Ishikawa (cell line): ENCODE measurements at regions not wholly inside any gene's neighbourhood (a gene's known extent, or its start where the extent isn't known, plus 50 kb on each side); places are given as distances from the start of the nearest gene placed in this dataset.

Experiments used
- CEBPB ChIP-seq: IDR thresholded peaks from 2 replicates; pipeline ENCODE4 v1.6.1; 2012
- CREB1 ChIP-seq: IDR thresholded peaks from 2 replicates; pipeline ENCODE4 v1.6.1; 2012; ENCODE audit warnings: low read depth
- EGR1 ChIP-seq: IDR thresholded peaks from 2 replicates; pipeline ENCODE4 v1.6.1; 2012
- EP300 ChIP-seq: IDR thresholded peaks from 2 replicates; pipeline ENCODE4 v1.6.1; 2012; ENCODE audit warnings: borderline replicate concordance
- FOXM1 ChIP-seq: IDR thresholded peaks from 2 replicates; pipeline ENCODE4 v1.6.1; 2012; ENCODE audit warnings: low read depth, borderline replicate concordance
- NFIC ChIP-seq: IDR thresholded peaks from 2 replicates; pipeline ENCODE4 v1.6.1; 2012
- RAD21 ChIP-seq: IDR thresholded peaks from 2 replicates; pipeline ENCODE4 v1.6.1; 2012; ENCODE audit warnings: low read depth
- REST ChIP-seq: IDR thresholded peaks from 2 replicates; pipeline ENCODE4 v1.6.1; 2012; ENCODE audit warnings: low read depth, mild to moderate bottlenecking
- TAF1 ChIP-seq: IDR thresholded peaks from 2 replicates; pipeline ENCODE4 v1.6.1; 2012; ENCODE audit warnings: low read depth, mild to moderate bottlenecking
- TCF12 ChIP-seq: IDR thresholded peaks from 2 replicates; pipeline ENCODE4 v1.6.1; 2012; ENCODE audit warnings: low read depth
- TEAD4 ChIP-seq: IDR thresholded peaks from 2 replicates; pipeline ENCODE4 v1.6.1; 2012
- USF1 ChIP-seq: IDR thresholded peaks from 2 replicates; pipeline ENCODE4 v1.6.1; 2012
- YY1 ChIP-seq: IDR thresholded peaks from 2 replicates; pipeline ENCODE4 v1.6.1; 2012; ENCODE audit warnings: low read depth
- ZBTB7A ChIP-seq: IDR thresholded peaks from 2 replicates; pipeline ENCODE4 v1.6.1; 2012; ENCODE audit warnings: low read depth
- TF ChIP-seq, protein P1 (sequence below): IDR thresholded peaks from 2 replicates; pipeline ENCODE4 v1.6.1; 2012

- TF ChIP-seq USF1: no peak
- no peak for TF ChIP-seq RAD21
- TF ChIP-seq ZBTB7A: no peak
- no peak for TF ChIP-seq YY1
- TF ChIP-seq, protein P1, sequence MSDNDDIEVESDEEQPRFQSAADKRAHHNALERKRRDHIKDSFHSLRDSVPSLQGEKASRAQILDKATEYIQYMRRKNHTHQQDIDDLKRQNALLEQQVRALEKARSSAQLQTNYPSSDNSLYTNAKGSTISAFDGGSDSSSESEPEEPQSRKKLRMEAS: no peak
- no peak for TF ChIP-seq CEBPB
- no peak for TF ChIP-seq TAF1
Observed at GRCh38 chr16:82350560-82350959, 180.5 kb upstream of the MPHOSPH6 start.

GRCh38 chr16:82345318-82345717, 175.3 kb upstream of the MPHOSPH6 start:
- TF ChIP-seq, protein P1: no peak
- no peak for TF ChIP-seq TCF12
- TF ChIP-seq REST: no peak
- no peak for TF ChIP-seq YY1
- no peak for TF ChIP-seq CEBPB
- TF ChIP-seq TAF1: no peak
- TF ChIP-seq FOXM1: no peak
- TF ChIP-seq RAD21: no peak
- no peak for TF ChIP-seq USF1
- no peak for TF ChIP-seq CREB1
- TF ChIP-seq EP300: no peak
- no peak for TF ChIP-seq ZBTB7A
- TF ChIP-seq EGR1: no peak

- TF ChIP-seq USF1: no peak
- TF ChIP-seq TEAD4: no peak
- peak; percentile 87 for TF ChIP-seq RAD21
- no peak for TF ChIP-seq TAF1
- no peak for TF ChIP-seq NFIC
- no peak for TF ChIP-seq CREB1
Observed at GRCh38 chr16:82344157-82344556, 174.1 kb upstream of the MPHOSPH6 start.

DNA sequence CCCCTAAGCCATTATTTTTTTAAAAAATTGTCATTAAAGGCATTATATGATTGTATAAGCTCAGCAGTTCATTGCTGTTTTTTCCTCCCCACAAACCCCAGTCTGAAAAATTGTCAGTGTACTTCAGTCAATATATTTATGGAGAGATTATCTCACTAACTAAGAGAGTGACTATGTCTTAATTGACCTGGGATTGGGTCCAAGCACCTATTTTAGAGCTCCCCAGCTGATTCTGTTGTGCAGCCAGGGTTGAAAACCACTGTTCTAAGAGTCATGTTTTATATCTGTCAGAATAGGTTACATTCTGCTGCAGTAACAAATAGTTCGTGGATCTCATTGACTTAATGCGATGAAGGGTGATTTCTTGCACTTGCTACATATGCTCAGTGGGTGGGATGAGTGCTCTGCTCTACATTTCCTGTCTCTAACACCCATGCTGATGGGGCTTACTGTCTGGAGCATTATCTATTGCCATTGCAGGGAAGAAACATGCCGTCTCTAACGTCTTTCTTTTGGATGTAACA, 171.2 kb upstream of the MPHOSPH6 start:
- TF ChIP-seq CREB1 (no peak), CEBPB (no peak), NFIC (no peak), FOXM1 (no peak), RAD21 (no peak), TAF1 (no peak)
- TF ChIP-seq, protein P1: no peak

DNA sequence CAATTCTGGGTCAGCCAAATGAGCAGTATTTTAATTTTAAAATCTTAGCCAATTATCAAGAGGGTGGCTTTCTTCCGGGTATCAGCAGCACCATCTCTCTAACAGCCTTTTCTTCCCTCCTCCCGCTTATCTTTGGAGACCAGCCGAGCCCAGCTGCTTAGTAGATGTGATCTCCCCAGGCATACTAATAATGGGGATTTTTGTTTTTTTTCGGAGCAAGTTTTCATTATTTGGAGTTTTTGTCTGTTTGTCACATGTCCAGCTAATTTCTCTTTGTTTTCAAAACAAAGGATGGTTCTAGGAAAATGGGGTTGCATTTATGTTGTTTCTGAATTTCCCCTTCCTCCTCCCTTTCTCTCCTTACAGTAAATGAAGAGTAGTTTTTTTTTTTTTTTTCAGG, 170.5 kb upstream of the MPHOSPH6 start:
- no peak for TF ChIP-seq TAF1

DNA sequence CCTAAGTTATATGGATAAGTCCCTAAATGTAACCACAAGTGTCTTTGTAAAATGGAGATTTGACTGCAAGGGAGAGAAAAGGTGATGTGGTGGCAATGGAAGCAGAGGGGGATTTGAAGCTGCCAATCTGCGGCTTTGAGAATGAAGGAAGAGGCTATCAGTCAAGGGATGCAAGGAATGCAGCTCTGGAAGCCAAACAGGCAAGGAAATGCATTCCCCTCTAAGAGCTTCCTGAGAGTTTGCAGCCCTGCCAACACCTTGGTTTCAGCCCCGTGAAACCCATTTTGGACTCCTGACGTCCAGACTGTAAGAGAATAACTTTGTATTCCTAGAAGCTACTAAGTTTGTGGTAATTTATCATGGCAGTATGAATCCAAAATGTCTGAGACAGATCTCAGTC, 167.3 kb upstream of the MPHOSPH6 start:
- TF ChIP-seq REST: no peak
- no peak for TF ChIP-seq TEAD4
- TF ChIP-seq TAF1: no peak
- TF ChIP-seq NFIC: no peak
